ENCODE measurements at regions not wholly inside any gene's neighbourhood (a gene's known extent, or its start where the extent isn't known, plus 50 kb on each side); places are given as distances from the start of the nearest gene placed in this dataset.

DNA sequence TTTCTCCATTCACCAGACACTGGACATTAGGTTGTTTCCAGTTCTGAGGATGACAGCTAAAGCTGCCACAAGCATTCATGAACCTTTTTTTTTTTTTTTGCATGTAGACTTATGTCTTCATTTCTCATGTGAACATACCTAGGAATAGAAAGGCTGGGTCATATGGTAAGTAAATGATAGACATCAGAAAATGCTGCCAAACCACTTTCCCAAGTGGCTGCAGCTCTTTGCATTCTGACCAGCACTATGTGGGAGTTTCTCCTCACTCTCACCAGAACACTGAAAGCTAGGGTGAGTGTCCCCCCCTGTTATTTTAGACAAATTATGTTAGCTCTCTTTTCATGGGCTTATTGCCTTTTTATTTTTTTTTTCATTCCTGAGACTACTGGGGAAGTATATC is 197.5 kb downstream of the OTOR start:
- CTCF ChIA-PET: no interaction called here
- DNase-seq: no peak
- H3K9me3 Mint-ChIP-seq: peaks cover 2% of the 10 kb centered on the region
- no peak overlapping the region for H3K27ac Mint-ChIP-seq
- no peaks in the 10 kb centered on the region for H3K27me3 Mint-ChIP-seq
- no peak overlapping the region for H3K4me3 Mint-ChIP-seq
- H3K36me3 Mint-ChIP-seq: no peaks in the 10 kb centered on the region
- no peaks in the 10 kb centered on the region for H3K4me1 Mint-ChIP-seq

DNA sequence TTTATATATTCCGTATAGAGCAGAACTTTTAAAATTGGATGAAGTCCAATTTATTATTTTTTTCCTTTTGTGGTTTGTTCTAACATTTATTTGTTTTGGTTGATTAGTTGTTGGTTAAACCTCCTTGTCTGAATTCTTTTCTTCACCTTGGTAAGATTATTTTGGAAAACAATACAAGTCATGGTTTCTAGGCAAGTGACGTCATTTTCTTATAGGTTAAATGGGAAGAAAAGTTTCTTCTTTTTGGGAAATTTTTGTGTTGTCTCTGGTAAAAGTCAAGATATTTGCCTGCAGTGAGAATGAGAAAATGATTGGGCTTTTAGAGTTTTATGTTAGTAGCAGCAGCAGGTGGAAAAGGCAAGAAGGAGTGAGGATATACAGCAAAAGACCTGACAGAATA is 197.9 kb downstream of the OTOR start:
- no peaks in the 10 kb centered on the region for H3K27me3 Mint-ChIP-seq
- CTCF ChIA-PET: no interaction called here
- H3K36me3 Mint-ChIP-seq: no peaks in the 10 kb centered on the region
- H3K4me3 Mint-ChIP-seq: no peak overlapping the region
- H3K9me3 Mint-ChIP-seq: peaks cover 2% of the 10 kb centered on the region
- DNase-seq: no peak
- no peak overlapping the region for H3K27ac Mint-ChIP-seq
- H3K4me1 Mint-ChIP-seq: no peaks in the 10 kb centered on the region

DNA sequence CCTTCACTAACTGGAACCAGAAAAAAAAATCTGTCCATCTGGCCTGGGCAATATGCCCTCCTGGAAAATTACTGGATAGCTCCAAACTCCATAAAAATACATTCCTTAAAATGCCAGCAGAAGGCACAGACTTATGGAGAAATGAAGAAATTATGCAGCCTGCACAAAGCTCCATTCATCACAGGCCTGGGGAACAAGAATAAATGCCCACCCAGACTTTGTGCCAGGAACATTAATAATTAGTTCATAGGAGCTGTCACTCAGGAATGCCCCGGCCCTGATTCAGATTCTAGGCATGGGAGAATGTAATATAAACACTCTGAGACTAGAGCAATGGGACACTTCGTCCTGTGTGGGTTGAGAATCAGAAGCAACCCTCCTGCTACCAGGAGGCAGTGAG is 199.3 kb downstream of the OTOR start:
- no peaks in the 10 kb centered on the region for H3K36me3 Mint-ChIP-seq
- no peaks in the 10 kb centered on the region for H3K4me1 Mint-ChIP-seq
- H3K27ac Mint-ChIP-seq: no peak overlapping the region
- no peaks in the 10 kb centered on the region for H3K27me3 Mint-ChIP-seq
- H3K9me3 Mint-ChIP-seq: peaks cover 2% of the 10 kb centered on the region
- DNase-seq: no peak
- CTCF ChIA-PET: no interaction called here
- H3K4me3 Mint-ChIP-seq: no peak overlapping the region

DNA sequence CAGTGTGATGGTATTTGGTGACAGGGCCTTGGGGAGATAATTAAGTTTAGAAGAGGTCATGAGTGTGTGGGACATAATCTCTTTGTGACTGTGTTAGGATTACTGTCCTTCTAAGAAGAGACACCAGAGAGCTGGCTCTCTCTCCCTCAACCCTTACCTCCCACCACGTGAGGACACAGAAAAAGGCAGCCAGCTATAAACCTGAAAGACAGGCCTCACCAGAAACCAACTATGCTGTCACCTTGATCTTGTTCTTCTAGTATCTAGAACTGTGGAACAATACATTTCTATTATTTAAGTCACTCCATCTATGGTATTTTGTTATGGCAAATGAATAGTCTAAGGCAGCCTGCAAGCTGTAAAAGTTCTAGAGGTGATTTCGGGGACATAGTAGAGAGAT is 203.7 kb downstream of the OTOR start:
- no peak overlapping the region for H3K27ac Mint-ChIP-seq
- H3K36me3 Mint-ChIP-seq: no peaks in the 10 kb centered on the region
- H3K9me3 Mint-ChIP-seq: peaks cover 2% of the 10 kb centered on the region
- no peak for DNase-seq
- CTCF ChIA-PET: no interaction called here
- H3K4me1 Mint-ChIP-seq: no peaks in the 10 kb centered on the region
- H3K27me3 Mint-ChIP-seq: no peaks in the 10 kb centered on the region
- no peak overlapping the region for H3K4me3 Mint-ChIP-seq

DNA sequence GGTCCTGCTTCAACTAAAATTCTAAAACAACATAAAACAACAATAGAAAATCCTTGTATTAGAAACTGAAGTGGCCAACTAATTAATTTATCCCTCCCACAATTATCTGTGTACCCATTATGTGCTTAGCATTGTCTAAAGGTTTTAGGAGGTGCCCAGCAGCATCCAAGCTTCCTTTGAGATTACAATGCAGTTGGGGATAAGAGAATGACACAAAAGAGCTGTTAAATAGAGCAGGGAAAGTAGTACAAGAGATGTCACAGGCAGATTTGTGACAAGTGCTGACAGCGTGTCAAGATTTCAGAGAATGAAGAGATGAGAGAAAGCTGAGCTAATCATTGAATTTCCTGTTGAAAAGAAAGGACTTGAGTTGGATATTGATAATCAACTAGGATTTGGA is 204.8 kb downstream of the OTOR start:
- H3K36me3 Mint-ChIP-seq: no peaks in the 10 kb centered on the region
- no peak overlapping the region for H3K27ac Mint-ChIP-seq
- DNase-seq: no peak
- H3K4me3 Mint-ChIP-seq: no peak overlapping the region
- CTCF ChIA-PET: no interaction called here
- H3K27me3 Mint-ChIP-seq: no peaks in the 10 kb centered on the region
- no peaks in the 10 kb centered on the region for H3K4me1 Mint-ChIP-seq
- peaks cover 2% of the 10 kb centered on the region for H3K9me3 Mint-ChIP-seq

DNA sequence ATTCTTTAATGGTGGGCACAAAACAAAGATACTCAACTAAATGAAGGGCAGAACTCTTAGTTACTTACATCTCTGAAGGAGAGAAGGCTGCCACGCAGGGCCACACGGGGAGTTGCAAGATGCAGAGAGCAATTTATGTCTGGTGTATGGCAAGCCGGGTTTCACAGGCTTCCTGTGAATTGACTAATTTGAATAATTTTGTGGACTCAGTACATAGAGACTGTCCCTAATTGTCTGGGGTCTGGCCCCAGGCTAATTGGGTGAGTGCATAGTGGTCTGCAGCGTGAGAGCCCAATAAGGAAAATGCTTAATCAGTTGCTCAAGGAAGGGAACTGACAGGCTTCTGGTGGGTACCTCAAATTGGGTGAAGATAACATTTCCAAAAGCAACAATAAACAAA is 205.7 kb downstream of the OTOR start:
- H3K9me3 Mint-ChIP-seq: no peaks in the 10 kb centered on the region
- H3K4me1 Mint-ChIP-seq: no peaks in the 10 kb centered on the region
- CTCF ChIA-PET: no interaction called here
- no peaks in the 10 kb centered on the region for H3K36me3 Mint-ChIP-seq
- H3K27me3 Mint-ChIP-seq: no peaks in the 10 kb centered on the region
- no peak overlapping the region for H3K4me3 Mint-ChIP-seq
- no peak overlapping the region for H3K27ac Mint-ChIP-seq
- DNase-seq: no peak

DNA sequence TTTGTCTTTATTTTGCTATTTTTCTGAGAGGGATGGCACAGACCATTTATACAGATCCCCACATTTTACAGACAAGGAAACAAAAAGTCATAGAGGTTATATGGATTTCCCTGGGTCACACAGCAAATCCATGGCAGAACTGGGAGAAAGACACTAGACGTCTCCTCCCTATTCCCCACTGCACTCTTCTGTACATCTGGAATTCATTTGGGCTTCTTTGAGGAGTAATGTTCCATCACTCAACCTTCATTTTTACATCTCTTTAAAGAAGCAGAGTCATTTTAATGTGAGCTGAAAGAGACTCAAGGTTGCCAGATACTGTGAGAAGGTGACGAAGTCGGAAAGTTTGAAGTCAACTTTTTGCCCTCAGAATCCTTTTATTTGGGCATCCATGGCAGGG is 207.3 kb downstream of the OTOR start:
- Mint-ChIP-seq H3K27ac (no peak overlapping the region), H3K27me3 (no peaks in the 10 kb centered on the region), H3K4me1 (no peaks in the 10 kb centered on the region), H3K9me3 (no peaks in the 10 kb centered on the region), H3K4me3 (no peak overlapping the region), H3K36me3 (no peaks in the 10 kb centered on the region)
- CTCF ChIA-PET: no interaction called here
- DNase-seq: no peak

DNA sequence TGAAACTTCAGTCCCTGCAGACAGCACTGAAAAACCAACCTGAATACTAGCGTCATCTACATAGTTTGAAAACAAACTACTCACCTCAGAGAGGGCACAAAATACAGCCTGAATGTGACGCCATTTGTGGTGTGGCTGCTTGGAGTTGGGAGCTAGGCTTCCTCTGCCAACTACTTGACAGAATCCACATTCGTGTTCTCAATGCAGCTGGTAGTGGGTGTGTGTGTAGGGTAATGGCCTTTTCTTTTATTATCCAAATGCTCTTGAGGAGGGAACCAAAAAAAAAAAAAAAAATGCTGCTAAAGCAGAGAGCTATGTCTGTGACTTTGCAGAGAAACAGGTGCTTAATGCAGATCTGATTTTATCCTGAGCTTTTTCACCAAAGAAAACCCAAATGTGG is 207.8 kb downstream of the OTOR start:
- CTCF ChIA-PET: no interaction called here
- no peaks in the 10 kb centered on the region for H3K4me1 Mint-ChIP-seq
- no peaks in the 10 kb centered on the region for H3K27me3 Mint-ChIP-seq
- no peaks in the 10 kb centered on the region for H3K9me3 Mint-ChIP-seq
- DNase-seq: no peak
- no peak overlapping the region for H3K27ac Mint-ChIP-seq
- no peaks in the 10 kb centered on the region for H3K36me3 Mint-ChIP-seq
- H3K4me3 Mint-ChIP-seq: no peak overlapping the region

DNA sequence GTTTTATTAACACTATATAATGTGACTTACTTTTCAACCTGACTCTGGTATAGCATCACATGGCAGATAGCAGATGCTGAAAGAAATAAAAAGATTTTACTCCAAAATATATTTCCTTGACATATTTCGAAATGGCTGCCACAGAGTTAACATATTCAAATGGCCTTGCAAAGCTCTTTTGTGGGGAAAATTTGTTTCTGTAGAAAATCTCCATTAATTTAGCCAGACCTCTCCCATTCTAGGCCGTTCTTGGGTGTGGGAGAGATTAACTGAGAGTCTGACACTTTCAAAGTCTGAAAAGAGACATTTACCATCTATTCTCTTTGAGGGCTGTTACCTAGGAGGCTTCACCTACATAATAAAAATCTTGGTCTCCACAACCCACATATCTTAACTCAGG is 217.2 kb downstream of the OTOR start:
- Mint-ChIP-seq H3K9me3 (peaks cover 6% of the 10 kb centered on the region), H3K36me3 (no peaks in the 10 kb centered on the region), H3K27ac (no peak overlapping the region), H3K27me3 (no peaks in the 10 kb centered on the region), H3K4me3 (no peak overlapping the region), H3K4me1 (no peaks in the 10 kb centered on the region)
- DNase-seq: no peak
- CTCF ChIA-PET: no interaction called here

DNA sequence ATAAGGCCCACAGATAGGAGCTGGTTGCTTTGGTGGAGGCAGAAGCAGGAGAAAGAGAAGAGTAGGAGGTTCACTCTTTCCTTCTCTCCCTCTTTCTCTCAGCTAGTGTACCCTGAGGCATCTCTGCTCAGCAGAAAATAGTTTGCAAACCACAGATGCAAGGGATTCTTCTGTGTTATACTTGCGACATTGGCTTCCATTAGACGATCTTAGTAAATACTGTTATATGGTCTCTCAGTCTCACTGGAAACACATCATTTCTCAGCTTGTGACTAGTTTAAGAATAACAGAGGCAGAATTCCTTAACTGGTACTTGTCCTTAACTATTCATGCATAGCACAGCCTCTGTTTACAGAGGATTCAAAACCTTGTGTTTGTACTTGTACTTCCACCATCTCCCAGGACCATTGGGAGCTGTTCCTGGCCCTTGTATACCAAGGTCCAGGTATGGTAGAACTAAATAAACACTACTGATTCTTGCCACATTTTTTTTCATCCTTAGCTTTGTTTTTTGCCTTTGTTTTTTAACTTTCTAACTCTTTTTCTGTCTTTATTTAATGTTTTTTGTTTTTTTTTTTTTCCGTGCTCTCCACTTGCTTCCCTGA is 218.2 kb downstream of the OTOR start:
- H3K4me1 Mint-ChIP-seq: no peaks in the 10 kb centered on the region
- H3K9me3 Mint-ChIP-seq: peaks cover 6% of the 10 kb centered on the region
- no peak for DNase-seq
- no peak overlapping the region for H3K27ac Mint-ChIP-seq
- no peak overlapping the region for H3K4me3 Mint-ChIP-seq
- CTCF ChIA-PET: no interaction called here
- no peaks in the 10 kb centered on the region for H3K36me3 Mint-ChIP-seq
- H3K27me3 Mint-ChIP-seq: no peaks in the 10 kb centered on the region

DNA sequence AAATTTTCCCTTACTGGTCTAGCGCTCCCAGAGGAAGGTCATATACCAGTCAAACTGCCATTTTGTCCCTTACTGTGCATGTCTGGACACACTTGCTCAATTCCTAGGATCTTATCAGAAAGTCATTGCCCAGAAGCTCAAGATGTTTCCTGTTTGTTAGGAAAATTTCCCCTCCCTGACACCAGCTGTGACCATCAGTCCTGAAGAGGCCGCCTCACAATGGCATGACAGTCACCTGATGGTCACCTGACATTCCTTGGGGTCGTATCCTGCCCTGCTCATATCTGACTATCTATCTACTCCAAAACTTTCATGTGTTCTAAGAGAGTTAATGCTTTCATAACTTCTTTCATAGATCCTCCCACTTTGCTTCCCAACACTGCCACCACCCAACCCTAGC is 219.9 kb downstream of the OTOR start:
- no peaks in the 10 kb centered on the region for H3K4me1 Mint-ChIP-seq

DNA sequence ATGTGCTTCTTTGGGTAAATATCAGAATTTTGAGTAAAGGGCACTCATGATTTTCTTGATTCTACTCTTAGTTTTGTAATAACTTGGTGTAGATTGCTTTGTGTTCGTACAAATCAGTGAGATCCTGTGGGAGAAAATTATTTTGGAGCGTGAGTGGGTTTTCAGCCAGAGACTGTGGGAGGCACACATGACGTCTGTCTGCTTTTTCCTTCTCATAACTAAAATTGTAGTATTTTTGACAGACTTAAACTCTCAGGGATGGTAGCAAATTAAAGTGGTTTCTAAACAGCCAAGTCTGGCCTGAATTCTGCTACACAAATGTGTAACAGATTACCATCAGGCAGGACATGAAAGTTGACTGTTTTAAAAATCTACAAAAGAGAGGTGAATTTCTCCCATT is 222.6 kb downstream of the OTOR start:
- CTCF ChIA-PET: no interaction called here

More for the DNA sequence above, 219.9 kb downstream of the OTOR start:
- CTCF ChIA-PET: no interaction called here
- H3K27me3 Mint-ChIP-seq: no peaks in the 10 kb centered on the region
- no peak for DNase-seq
- H3K9me3 Mint-ChIP-seq: no peaks in the 10 kb centered on the region
- no peak overlapping the region for H3K4me3 Mint-ChIP-seq
- H3K36me3 Mint-ChIP-seq: no peaks in the 10 kb centered on the region
- H3K27ac Mint-ChIP-seq: no peak overlapping the region

DNA sequence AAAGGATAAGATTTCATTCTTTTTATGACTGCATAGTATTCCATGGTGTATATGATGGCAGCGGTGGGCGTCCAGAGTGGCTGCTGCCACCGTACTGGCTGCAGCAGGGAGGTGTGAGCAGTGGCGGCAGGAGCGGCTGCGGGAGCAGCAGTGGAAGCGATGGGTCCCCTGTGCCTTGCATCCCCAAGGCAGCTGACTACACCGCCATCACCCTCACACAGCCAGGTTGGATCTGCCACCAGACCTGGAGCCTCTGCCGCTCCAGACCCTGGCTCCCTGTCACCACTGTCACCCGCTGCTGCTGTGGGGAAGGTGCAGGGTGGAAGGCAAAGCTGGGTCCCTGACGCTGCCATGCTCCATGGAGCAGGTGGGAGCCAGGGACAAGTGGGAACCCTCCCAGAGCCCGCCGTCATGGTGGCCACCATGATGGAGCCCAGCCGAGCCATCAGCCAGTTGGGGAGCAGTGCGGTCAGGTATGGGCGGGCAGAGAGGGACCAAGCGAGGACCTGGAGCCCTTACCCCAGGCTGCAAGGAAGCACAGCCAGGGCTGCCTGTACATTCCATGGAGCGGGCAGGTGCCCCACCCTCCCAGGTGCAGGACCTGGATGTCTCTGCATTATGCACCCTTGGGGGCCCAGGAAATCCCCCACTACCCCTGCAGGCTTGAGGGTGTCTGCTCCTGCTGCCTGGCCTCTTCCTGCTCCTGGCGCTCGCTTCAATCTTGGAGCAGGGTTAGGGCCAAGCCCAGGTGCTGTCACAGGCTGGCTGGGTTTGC is 226.1 kb downstream of the OTOR start:
- DNase-seq: no peak
- H3K27ac Mint-ChIP-seq: no peak overlapping the region
- no peaks in the 10 kb centered on the region for H3K36me3 Mint-ChIP-seq
- peaks cover 7% of the 10 kb centered on the region for H3K9me3 Mint-ChIP-seq
- CTCF ChIA-PET: no interaction called here
- H3K4me3 Mint-ChIP-seq: no peak overlapping the region
- no peaks in the 10 kb centered on the region for H3K4me1 Mint-ChIP-seq
- no peaks in the 10 kb centered on the region for H3K27me3 Mint-ChIP-seq

More for the DNA sequence above, 222.6 kb downstream of the OTOR start:
- no peak overlapping the region for H3K4me3 Mint-ChIP-seq
- DNase-seq: no peak
- H3K36me3 Mint-ChIP-seq: no peaks in the 10 kb centered on the region
- no peaks in the 10 kb centered on the region for H3K27me3 Mint-ChIP-seq
- peaks cover 4% of the 10 kb centered on the region for H3K9me3 Mint-ChIP-seq
- no peak overlapping the region for H3K27ac Mint-ChIP-seq
- H3K4me1 Mint-ChIP-seq: no peaks in the 10 kb centered on the region

DNA sequence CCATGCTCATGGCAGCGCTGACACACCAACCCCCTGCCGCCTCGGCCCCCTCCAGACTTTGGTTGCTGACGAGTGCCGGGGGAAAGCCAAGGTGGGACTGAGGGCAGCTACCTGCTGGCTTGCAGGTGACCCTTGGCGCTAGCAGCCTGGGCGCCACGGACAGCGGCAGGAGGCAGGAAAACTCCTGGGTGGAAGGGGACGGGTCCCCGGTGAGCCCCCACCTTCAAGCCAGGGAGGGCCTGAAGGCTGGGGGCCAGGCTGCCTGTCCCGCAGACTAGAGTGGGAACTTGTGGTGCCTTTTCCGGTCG is 226.7 kb downstream of the OTOR start:
- CTCF ChIA-PET: no interaction called here
- DNase-seq: no peak
- no peaks in the 10 kb centered on the region for H3K4me1 Mint-ChIP-seq
- no peaks in the 10 kb centered on the region for H3K27me3 Mint-ChIP-seq
- H3K9me3 Mint-ChIP-seq: peaks cover 7% of the 10 kb centered on the region
- no peak overlapping the region for H3K27ac Mint-ChIP-seq
- H3K4me3 Mint-ChIP-seq: no peak overlapping the region
- H3K36me3 Mint-ChIP-seq: no peaks in the 10 kb centered on the region

DNA sequence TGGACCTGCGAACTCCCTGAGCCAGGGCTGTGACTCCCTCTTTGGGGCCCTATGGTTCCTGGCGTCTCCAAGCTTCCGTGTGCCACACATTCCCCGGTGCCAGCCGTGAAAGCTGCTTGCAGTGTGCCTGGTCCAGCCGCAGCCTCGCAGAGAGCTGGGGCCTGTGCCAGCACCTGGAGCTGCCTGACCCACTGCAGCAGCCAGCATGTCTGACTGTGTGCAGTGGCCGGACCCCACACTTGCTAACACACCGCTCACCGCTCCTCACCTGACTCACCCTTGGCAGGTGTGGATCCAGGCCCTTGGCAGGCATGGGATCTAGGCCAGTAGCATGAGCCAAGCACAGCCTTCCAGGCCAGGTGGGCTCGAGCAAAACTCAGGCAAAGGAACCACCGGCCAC is 227.5 kb downstream of the OTOR start:
- peaks cover 7% of the 10 kb centered on the region for H3K9me3 Mint-ChIP-seq
- H3K36me3 Mint-ChIP-seq: no peaks in the 10 kb centered on the region
- H3K27ac Mint-ChIP-seq: no peak overlapping the region
- no peaks in the 10 kb centered on the region for H3K27me3 Mint-ChIP-seq
- no peak for DNase-seq
- H3K4me1 Mint-ChIP-seq: no peaks in the 10 kb centered on the region
- CTCF ChIA-PET: no interaction called here
- no peak overlapping the region for H3K4me3 Mint-ChIP-seq

DNA sequence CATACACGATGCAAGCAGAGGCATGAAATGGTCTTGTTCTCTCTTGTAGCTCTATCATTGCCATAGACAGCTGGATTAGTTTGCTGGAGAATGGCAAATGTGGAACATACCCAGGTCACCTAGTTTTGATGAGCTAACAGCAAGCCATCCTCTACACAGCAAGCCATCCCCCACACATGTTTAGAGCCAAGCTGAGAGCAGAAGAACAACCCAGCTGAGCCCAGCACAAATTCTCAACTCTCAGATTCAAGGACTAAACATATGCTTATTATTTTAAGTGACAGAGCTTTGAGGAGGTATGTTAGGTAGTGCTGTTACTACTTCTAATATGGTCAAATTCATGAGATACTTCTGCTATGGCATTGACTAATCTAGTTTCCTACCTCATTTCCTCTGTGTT is 230.3 kb downstream of the OTOR start:
- Mint-ChIP-seq H3K27me3 (no peaks in the 10 kb centered on the region), H3K27ac (no peak overlapping the region), H3K4me3 (no peak overlapping the region), H3K9me3 (peaks cover 7% of the 10 kb centered on the region), H3K4me1 (no peaks in the 10 kb centered on the region), H3K36me3 (no peaks in the 10 kb centered on the region)
- DNase-seq: no peak
- CTCF ChIA-PET: no interaction called here
